ENCODE measurements at regions not wholly inside any gene's neighbourhood (a gene's known extent, or its start where the extent isn't known, plus 50 kb on each side); places are given as distances from the start of the nearest gene placed in this dataset.

GRCh38 chr2:122563781-122564180 is 808.3 kb downstream of the TSN start:
- TF ChIP-seq POLR2A (IDR thresholded peaks at IDR 0.05) (no peak), CTCF (IDR thresholded peaks at IDR 0.05) (no peak)

All from ovary (tissue), 3 donors.